ENCODE measurements at regions not wholly inside any gene's neighbourhood (a gene's known extent, or its start where the extent isn't known, plus 50 kb on each side); places are given as distances from the start of the nearest gene placed in this dataset.

DNA sequence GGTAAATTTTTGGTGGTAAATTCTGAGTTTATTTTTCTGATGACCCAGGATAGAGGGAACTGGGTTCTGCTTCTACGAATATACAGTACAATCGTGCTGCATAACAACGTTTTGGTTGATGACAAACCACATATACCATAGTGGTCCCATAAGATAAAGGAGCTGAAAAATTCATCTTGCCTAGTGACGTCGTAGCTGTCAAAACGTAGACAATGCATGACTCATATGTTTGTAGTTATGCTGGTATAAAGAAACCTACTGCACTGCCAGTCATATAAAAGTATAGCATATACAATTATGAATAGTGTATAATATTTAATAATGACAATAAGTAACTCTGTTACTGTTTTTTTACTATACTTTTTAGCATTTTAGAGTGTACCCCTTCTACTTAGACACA lies 244.0 kb downstream of the GAS1 start:
- TF ChIP-seq, protein P1, sequence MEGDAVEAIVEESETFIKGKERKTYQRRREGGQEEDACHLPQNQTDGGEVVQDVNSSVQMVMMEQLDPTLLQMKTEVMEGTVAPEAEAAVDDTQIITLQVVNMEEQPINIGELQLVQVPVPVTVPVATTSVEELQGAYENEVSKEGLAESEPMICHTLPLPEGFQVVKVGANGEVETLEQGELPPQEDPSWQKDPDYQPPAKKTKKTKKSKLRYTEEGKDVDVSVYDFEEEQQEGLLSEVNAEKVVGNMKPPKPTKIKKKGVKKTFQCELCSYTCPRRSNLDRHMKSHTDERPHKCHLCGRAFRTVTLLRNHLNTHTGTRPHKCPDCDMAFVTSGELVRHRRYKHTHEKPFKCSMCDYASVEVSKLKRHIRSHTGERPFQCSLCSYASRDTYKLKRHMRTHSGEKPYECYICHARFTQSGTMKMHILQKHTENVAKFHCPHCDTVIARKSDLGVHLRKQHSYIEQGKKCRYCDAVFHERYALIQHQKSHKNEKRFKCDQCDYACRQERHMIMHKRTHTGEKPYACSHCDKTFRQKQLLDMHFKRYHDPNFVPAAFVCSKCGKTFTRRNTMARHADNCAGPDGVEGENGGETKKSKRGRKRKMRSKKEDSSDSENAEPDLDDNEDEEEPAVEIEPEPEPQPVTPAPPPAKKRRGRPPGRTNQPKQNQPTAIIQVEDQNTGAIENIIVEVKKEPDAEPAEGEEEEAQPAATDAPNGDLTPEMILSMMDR (IDR thresholded peaks at IDR 0.05), result no peak
- ATAC-seq (ENCODE audit: insufficient number of reproducible peaks, low FRiP score, low read depth) (no peak), DNase-seq (ENCODE audit: low spot score) (no peak)
- Histone ChIP-seq H3K9me3 (no peaks in the 10 kb centered on the region), H3K27me3 (replicated peaks; ENCODE audit: insufficient read depth) (no peaks in the 10 kb centered on the region), H3K4me3 (no peak overlapping the region), H3K4me1 (ENCODE audit: control insufficient read depth in 1 of 2, low read depth in 2 of 2) (peaks cover 4 to 17% of the 10 kb centered on the region in 2 donors), H3K36me3 (no peaks in the 10 kb centered on the region), H3K27ac (no peak overlapping the region)

DNA sequence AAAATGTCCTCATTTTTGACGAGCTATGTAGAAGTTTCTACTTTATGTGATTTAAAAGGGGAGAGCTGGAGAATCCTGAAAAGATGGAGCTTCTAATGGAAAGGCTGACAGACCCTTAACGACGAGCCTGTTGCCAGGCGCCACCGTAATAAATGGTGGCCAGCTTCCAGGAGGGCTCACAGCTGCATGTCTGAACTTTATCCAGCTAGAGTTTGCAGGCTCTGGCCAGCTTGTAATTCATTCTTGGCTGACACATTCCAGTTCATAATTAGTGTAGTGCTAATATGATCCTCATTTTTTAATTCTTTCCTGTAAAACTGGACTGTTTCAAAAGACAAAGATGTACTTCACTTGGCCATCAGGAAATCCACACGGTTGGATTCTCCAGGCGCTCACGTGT lies 246.7 kb downstream of the GAS1 start:
- H3K27me3 ChIP-seq (replicated peaks; ENCODE audit: insufficient read depth), result no peaks in the 10 kb centered on the region
- peak overlapping the region; percentile 25 for H3K4me3 ChIP-seq
- DNase-seq (ENCODE audit: low spot score) (no peak), ATAC-seq (ENCODE audit: insufficient number of reproducible peaks, low FRiP score, low read depth) (no peak)
- H3K27ac ChIP-seq, result peak overlapping the region in 1 of 2 donors; percentile 38
- H3K36me3 ChIP-seq, result no peaks in the 10 kb centered on the region
- TF ChIP-seq, protein P1 (IDR thresholded peaks at IDR 0.05), result no peak
- H3K4me1 ChIP-seq (ENCODE audit: control insufficient read depth in 1 of 2, low read depth in 2 of 2), result peaks cover 4 to 17% of the 10 kb centered on the region in 2 donors
- no peaks in the 10 kb centered on the region for H3K9me3 ChIP-seq

DNA sequence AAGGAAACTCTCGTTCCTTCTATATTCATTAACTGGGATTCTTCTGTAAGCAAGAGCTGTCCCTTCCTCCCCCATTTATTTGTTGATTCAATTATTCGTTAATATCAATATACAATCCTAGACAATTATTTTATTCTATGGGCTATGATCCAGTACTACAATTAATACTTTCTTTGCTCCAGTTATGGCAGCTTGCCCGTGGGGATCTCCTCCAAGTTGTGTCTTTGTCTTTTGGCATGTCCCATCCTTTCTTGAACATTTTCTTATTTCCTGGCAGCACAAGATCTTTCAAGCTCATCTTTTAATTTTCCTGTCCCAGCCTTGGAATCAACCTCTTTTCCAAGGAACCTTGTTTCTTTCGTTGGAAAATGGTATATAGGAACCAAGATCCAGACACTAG lies 249.3 kb downstream of the GAS1 start:
- Histone ChIP-seq H3K27me3 (replicated peaks; ENCODE audit: insufficient read depth) (no peaks in the 10 kb centered on the region), H3K9me3 (no peaks in the 10 kb centered on the region), H3K27ac (no peak overlapping the region), H3K4me3 (no peak overlapping the region), H3K36me3 (no peaks in the 10 kb centered on the region), H3K4me1 (ENCODE audit: control insufficient read depth in 1 of 2, low read depth in 2 of 2) (peaks cover 4 to 17% of the 10 kb centered on the region in 2 donors)
- ATAC-seq (ENCODE audit: insufficient number of reproducible peaks, low FRiP score, low read depth) (no peak), DNase-seq (ENCODE audit: low spot score) (no peak)
- TF ChIP-seq, protein P1 (IDR thresholded peaks at IDR 0.05), result no peak

DNA sequence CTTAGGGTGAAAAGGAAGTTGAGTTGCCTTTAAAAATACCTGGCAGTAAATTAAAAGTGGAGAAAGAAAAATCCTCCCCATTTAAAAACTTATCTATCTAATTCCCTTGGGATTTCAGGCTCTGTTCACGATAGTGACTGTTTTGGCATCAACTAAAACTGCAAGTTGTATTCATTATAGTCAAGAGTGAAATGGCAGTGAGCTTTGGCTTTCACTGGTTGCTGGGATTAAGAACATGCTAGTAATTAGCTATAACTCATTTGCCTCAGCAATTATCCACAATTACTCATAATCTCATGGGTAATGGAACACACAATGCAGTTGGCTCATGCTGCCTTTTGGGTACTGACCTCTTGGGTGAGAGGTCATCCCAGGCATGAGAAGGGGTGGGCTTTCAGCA lies 250.1 kb downstream of the GAS1 start:
- no peaks in the 10 kb centered on the region for H3K36me3 ChIP-seq
- no peaks in the 10 kb centered on the region for H3K27me3 ChIP-seq (replicated peaks; ENCODE audit: insufficient read depth)
- TF ChIP-seq, protein P1 (IDR thresholded peaks at IDR 0.05), result no peak
- no peaks in the 10 kb centered on the region for H3K9me3 ChIP-seq
- DNase-seq (ENCODE audit: low spot score) (no peak), ATAC-seq (ENCODE audit: insufficient number of reproducible peaks, low FRiP score, low read depth) (no peak)
- H3K4me1 ChIP-seq (ENCODE audit: control insufficient read depth in 1 of 2, low read depth in 2 of 2), result peaks cover 4 to 17% of the 10 kb centered on the region in 2 donors
- H3K4me3 ChIP-seq, result no peak overlapping the region
- no peak overlapping the region for H3K27ac ChIP-seq

DNA sequence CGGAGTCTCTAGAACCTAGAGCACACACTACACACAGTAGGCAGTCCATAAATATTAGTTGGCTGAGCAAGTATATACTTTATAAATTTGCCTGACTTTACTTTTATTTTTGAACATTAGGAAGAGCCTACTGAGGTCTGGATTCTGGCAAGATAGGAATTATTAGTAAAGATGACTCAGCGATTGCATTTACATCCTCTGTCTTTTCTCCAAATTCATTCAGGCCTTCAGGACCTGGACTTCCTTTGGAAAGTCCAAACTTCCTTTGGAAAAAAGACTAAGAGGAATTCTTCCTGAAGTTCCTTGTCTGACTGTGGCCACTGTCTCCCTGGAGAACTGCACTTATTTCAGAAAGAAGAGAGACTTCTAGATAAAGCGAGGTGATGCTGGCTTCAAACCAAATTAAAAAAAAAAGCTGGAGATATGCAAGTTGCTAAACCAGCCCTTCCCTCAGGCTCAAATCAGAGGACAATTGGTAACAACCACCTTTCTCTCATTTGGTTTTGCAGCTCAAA lies 251.3 kb downstream of the GAS1 start:
- no peak overlapping the region for H3K4me3 ChIP-seq
- peaks cover 3 to 14% of the 10 kb centered on the region in 2 donors for H3K4me1 ChIP-seq (ENCODE audit: control insufficient read depth in 1 of 2, low read depth in 2 of 2)
- H3K36me3 ChIP-seq, result no peaks in the 10 kb centered on the region
- H3K27ac ChIP-seq, result no peak overlapping the region
- no peaks in the 10 kb centered on the region for H3K9me3 ChIP-seq
- TF ChIP-seq, protein P1 (IDR thresholded peaks at IDR 0.05), result no peak
- DNase-seq (ENCODE audit: low spot score) (no peak), ATAC-seq (ENCODE audit: insufficient number of reproducible peaks, low FRiP score, low read depth) (no peak)
- no peaks in the 10 kb centered on the region for H3K27me3 ChIP-seq (replicated peaks; ENCODE audit: insufficient read depth)

Data from thoracic aorta (tissue), 2 donors.